Inferior parietal cortex (tissue), 1 donor: ENCODE measurements at regions not wholly inside any gene's neighbourhood (a gene's known extent, or its start where the extent isn't known, plus 50 kb on each side); places are given as distances from the start of the nearest gene placed in this dataset.
"Not testable (repeated sequence)": the region's sequence is repeated elsewhere in the genome, so short reads cannot be mapped to it uniquely, and the experiment has no call there.

Source experiments
- DNase-seq: peaks from one replicate; pipeline ENCODE4 v3.0.0-alpha.2; 2016; ENCODE audit errors: extremely low spot score

- DNase-seq: no peak
Observed at GRCh38 chr7:52270301-52270700, 765.1 kb upstream of the POM121L12 start.

GRCh38 chr7:52269669-52270068 is 765.8 kb upstream of the POM121L12 start:
- no peak for DNase-seq

GRCh38 chr7:52261057-52261456 is 774.4 kb upstream of the POM121L12 start:
- no peak for DNase-seq

GRCh38 chr7:52260046-52260665 is 775.3 kb upstream of the POM121L12 start:
- no peak for DNase-seq

GRCh38 chr7:52257890-52258289 is 777.5 kb upstream of the POM121L12 start:
- no peak for DNase-seq

- DNase-seq: no peak
Observed at GRCh38 chr7:52254396-52255010, 780.9 kb upstream of the POM121L12 start.

GRCh38 chr7:52253953-52254352 is 781.5 kb upstream of the POM121L12 start:
- DNase-seq: no peak

- DNase-seq: no peak
Observed at GRCh38 chr7:52249741-52250140, 785.7 kb upstream of the POM121L12 start.

GRCh38 chr7:52247518-52247917 is 787.9 kb upstream of the POM121L12 start:
- DNase-seq: no peak

- DNase-seq: no peak
Observed at GRCh38 chr7:52243685-52244084, 791.7 kb upstream of the POM121L12 start.

- peak; percentile 21 for DNase-seq
Observed at GRCh38 chr7:52233248-52233647, 802.2 kb upstream of the POM121L12 start.

- no peak for DNase-seq
Observed at GRCh38 chr7:52211930-52212329, 823.5 kb upstream of the POM121L12 start.

- no peak for DNase-seq
Observed at GRCh38 chr7:52209614-52210013, 825.8 kb upstream of the POM121L12 start.

GRCh38 chr7:52197221-52197620 is 838.2 kb upstream of the POM121L12 start:
- DNase-seq: no peak

- no peak for DNase-seq
Observed at GRCh38 chr7:52195664-52196063, 839.8 kb upstream of the POM121L12 start.

GRCh38 chr7:52189153-52189778 is 846.2 kb upstream of the POM121L12 start:
- no peak for DNase-seq

GRCh38 chr7:52184006-52184703 is 851.3 kb upstream of the POM121L12 start:
- DNase-seq: no peak

GRCh38 chr7:52179934-52180333 is 855.5 kb upstream of the POM121L12 start:
- no peak for DNase-seq

GRCh38 chr7:52168085-52168484 is 851.5 kb upstream of the COBL start:
- DNase-seq: no peak

GRCh38 chr7:52163311-52163710 is 846.7 kb upstream of the COBL start:
- DNase-seq: no peak

- DNase-seq: no peak
Observed at GRCh38 chr7:52161483-52161882, 844.9 kb upstream of the COBL start.

- not testable (repeated sequence) for DNase-seq
Observed at GRCh38 chr7:52159421-52159820, 842.8 kb upstream of the COBL start.

- DNase-seq: no peak
Observed at GRCh38 chr7:52154382-52154781, 837.8 kb upstream of the COBL start.
